ENCODE measurements at regions not wholly inside any gene's neighbourhood (a gene's known extent, or its start where the extent isn't known, plus 50 kb on each side); places are given as distances from the start of the nearest gene placed in this dataset.

DNA sequence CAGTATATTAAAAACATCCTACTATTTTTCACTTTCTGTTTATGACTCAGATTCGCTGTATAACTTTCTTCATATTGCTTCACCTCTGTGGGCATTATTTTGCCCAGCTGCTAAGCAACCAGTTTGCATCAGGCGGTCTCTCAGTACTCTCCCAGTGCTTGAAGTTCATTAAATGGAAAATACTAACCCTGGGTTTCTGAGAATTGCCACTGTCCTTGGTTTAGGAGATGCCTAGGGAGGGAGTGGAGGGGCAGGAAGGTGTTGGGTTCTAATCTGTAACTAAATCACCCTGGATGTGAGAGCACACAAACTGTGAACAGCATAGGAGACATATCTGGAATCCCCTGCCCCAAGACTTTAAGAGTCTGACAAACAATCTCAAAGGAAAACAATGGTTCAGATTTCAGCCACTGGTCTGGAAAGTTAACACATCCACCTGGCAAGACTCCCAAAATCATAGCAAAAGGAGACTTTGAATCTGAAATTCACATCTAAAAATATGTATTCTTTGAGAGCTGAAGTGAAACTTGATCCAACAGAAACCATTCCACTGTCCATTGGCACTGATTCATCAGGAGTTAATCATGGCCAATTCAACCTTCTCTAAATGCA lies 540.0 kb downstream of the SOX6 start:
- ATAC-seq (ENCODE audit: low read depth): no peak
- POLR2A ChIA-PET: no interaction called here
- Mint-ChIP-seq H3K4me3 (no peak overlapping the region), H3K4me1 (no peaks in the 10 kb centered on the region), H3K36me3 (no peaks in the 10 kb centered on the region), H3K9me3 (no peaks in the 10 kb centered on the region), H3K27ac (no peak overlapping the region), H3K27me3 (no peaks in the 10 kb centered on the region)
- no peak for DNase-seq

GRCh38 chr11:15817001-15817400 lies 539.3 kb downstream of the SOX6 start:
- Mint-ChIP-seq H3K4me3 (no peak overlapping the region), H3K27me3 (peaks cover 4% of the 10 kb centered on the region), H3K27ac (no peak overlapping the region), H3K9me3 (no peaks in the 10 kb centered on the region), H3K36me3 (no peaks in the 10 kb centered on the region), H3K4me1 (no peaks in the 10 kb centered on the region)
- no peak for DNase-seq
- no peak for ATAC-seq (ENCODE audit: low read depth)
- POLR2A ChIA-PET: no interaction called here

- ATAC-seq (ENCODE audit: low read depth): no peak
- no peaks in the 10 kb centered on the region for H3K4me1 Mint-ChIP-seq
- DNase-seq: no peak
Observed at GRCh38 chr11:15818132-15818842, 538.1 kb downstream of the SOX6 start.

GRCh38 chr11:15819679-15820286 lies 536.6 kb downstream of the SOX6 start:
- POLR2A ChIA-PET: no interaction called here
- no peaks in the 10 kb centered on the region for H3K36me3 Mint-ChIP-seq
- H3K27ac Mint-ChIP-seq: no peak overlapping the region
- no peaks in the 10 kb centered on the region for H3K4me1 Mint-ChIP-seq
- peak; percentile 60 for DNase-seq
- H3K4me3 Mint-ChIP-seq: no peak overlapping the region
- ATAC-seq (ENCODE audit: low read depth): peak; percentile 58
- H3K9me3 Mint-ChIP-seq: no peaks in the 10 kb centered on the region
- H3K27me3 Mint-ChIP-seq: peaks cover 7% of the 10 kb centered on the region

More at GRCh38 chr11:15818132-15818842, 538.1 kb downstream of the SOX6 start:
- POLR2A ChIA-PET: no interaction called here
- Mint-ChIP-seq H3K27me3 (peaks cover 5% of the 10 kb centered on the region), H3K4me3 (no peak overlapping the region), H3K9me3 (no peaks in the 10 kb centered on the region), H3K27ac (no peak overlapping the region), H3K36me3 (no peaks in the 10 kb centered on the region)

GRCh38 chr11:15821451-15821850 lies 534.9 kb downstream of the SOX6 start:
- POLR2A ChIA-PET: no interaction called here

GRCh38 chr11:15824060-15824459 lies 532.3 kb downstream of the SOX6 start:
- Mint-ChIP-seq H3K27ac (no peak overlapping the region), H3K27me3 (peaks cover 7% of the 10 kb centered on the region), H3K9me3 (no peaks in the 10 kb centered on the region), H3K4me1 (no peaks in the 10 kb centered on the region), H3K4me3 (no peak overlapping the region), H3K36me3 (no peaks in the 10 kb centered on the region)
- DNase-seq (no peak), ATAC-seq (ENCODE audit: low read depth) (no peak)
- POLR2A ChIA-PET: no interaction called here

More at GRCh38 chr11:15821451-15821850, 534.9 kb downstream of the SOX6 start:
- ATAC-seq (ENCODE audit: low read depth) (no peak), DNase-seq (no peak)
- Mint-ChIP-seq H3K27ac (no peak overlapping the region), H3K27me3 (peaks cover 7% of the 10 kb centered on the region), H3K4me3 (no peak overlapping the region), H3K9me3 (no peaks in the 10 kb centered on the region), H3K4me1 (no peaks in the 10 kb centered on the region), H3K36me3 (no peaks in the 10 kb centered on the region)

GRCh38 chr11:15825976-15826650 lies 530.2 kb downstream of the SOX6 start:
- Mint-ChIP-seq H3K9me3 (no peaks in the 10 kb centered on the region), H3K27me3 (peaks cover 7% of the 10 kb centered on the region), H3K4me1 (no peaks in the 10 kb centered on the region), H3K36me3 (no peaks in the 10 kb centered on the region), H3K4me3 (no peak overlapping the region), H3K27ac (no peak overlapping the region)
- POLR2A ChIA-PET: no interaction called here
- ATAC-seq (ENCODE audit: low read depth): no peak
- DNase-seq: no peak

DNA sequence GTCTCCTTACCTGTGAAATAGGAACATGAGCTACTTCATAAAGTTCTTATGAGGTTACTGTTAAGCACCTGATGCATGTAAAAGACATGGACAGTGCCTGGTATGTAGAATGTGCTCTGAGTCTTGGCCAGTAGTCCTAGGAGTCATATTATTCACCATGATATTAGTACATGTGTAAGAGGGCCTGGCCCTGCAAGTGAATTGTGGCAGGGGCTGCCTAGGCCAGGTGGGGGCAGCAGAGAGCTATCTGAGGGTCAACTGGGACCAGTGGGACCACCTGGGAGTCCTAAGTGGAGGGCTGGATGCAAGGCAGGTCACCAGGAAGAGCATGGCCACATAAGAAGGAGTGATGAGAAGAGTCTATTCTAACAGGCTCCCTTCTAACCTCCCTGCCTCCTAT lies 529.5 kb downstream of the SOX6 start:
- no peaks in the 10 kb centered on the region for H3K9me3 Mint-ChIP-seq
- no peaks in the 10 kb centered on the region for H3K4me1 Mint-ChIP-seq
- no peaks in the 10 kb centered on the region for H3K36me3 Mint-ChIP-seq
- DNase-seq (peak; percentile 31), ATAC-seq (ENCODE audit: low read depth) (no peak)
- no peak overlapping the region for H3K27ac Mint-ChIP-seq
- no peak overlapping the region for H3K4me3 Mint-ChIP-seq
- peaks cover 4% of the 10 kb centered on the region for H3K27me3 Mint-ChIP-seq
- POLR2A ChIA-PET: no interaction called here

DNA sequence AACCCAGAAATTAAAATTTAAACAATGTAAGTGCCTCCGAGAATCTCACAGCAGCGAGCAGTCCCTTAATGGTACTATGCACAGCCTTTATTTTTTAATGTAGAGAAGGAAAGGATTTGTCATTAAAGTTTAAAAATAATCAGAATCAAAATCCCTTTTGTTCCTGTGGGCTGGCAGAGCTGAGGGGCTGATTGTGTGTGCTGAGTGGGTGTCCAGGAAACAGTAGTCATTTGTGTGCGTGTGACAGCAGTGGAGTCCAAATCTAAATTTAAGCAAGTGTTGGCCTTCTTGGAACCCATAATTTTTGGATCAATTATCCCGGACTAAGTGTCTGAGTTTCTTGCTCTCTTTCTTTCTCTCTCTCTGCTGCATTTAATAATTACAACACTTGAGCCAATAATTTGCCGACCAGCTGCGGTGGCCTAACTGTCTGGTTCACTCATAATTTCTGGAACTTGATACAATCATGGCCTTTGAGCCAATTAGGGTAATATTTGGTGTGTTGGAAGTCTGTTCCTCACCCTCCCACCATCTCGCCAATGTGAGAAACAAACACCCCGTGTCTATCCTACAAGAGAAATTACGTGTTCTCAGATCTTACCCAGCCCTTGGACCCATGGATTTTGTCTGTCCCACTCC lies 528.0 kb downstream of the SOX6 start:
- POLR2A ChIA-PET: no interaction called here
- H3K27me3 Mint-ChIP-seq: peaks cover 2% of the 10 kb centered on the region
- no peak for ATAC-seq (ENCODE audit: low read depth)

GRCh38 chr11:15829312-15829711 lies 527.0 kb downstream of the SOX6 start:
- no peak overlapping the region for H3K4me3 Mint-ChIP-seq
- POLR2A ChIA-PET: no interaction called here

More for the DNA sequence above, 528.0 kb downstream of the SOX6 start:
- Mint-ChIP-seq H3K4me3 (no peak overlapping the region), H3K27ac (no peak overlapping the region), H3K9me3 (no peaks in the 10 kb centered on the region), H3K4me1 (no peaks in the 10 kb centered on the region), H3K36me3 (no peaks in the 10 kb centered on the region)
- no peak for DNase-seq

DNA sequence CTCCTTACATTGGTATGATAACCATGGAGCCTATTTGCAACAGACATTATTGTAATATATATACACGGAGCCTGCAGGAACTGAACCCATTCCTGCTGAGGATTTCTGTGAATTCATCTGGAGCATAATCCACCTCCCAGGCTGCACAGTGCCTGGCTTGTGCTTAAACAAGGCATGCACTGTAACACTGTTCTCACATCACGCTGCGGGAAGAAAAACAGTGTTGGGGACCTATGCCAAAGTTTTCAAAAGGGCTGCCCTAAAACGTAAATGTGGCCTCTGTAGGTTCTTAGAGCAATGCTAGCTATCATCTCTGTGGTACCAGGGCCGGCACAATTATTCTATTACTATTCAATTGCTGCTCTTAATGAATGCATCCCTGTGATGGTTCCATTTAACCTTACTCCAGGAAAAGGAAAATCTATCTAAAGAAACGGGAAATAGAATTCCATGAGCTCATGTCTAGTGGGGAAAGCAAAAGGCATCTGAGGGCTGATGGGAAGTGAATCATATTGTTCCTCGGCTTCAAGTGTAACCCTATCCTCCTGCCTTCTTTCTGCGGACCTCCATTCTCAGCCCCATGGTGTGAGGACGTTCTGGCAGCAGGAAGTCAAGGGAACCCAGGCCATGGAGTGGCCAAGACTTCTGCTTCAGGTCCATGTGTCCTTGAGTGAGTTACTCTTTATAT lies 525.5 kb downstream of the SOX6 start:
- Mint-ChIP-seq H3K4me3 (no peak overlapping the region), H3K27me3 (no peaks in the 10 kb centered on the region), H3K9me3 (no peaks in the 10 kb centered on the region), H3K4me1 (no peaks in the 10 kb centered on the region), H3K27ac (no peak overlapping the region), H3K36me3 (no peaks in the 10 kb centered on the region)
- ATAC-seq (ENCODE audit: low read depth) (no peak), DNase-seq (no peak)
- POLR2A ChIA-PET: no interaction called here

More at GRCh38 chr11:15829312-15829711, 527.0 kb downstream of the SOX6 start:
- DNase-seq (no peak), ATAC-seq (ENCODE audit: low read depth) (no peak)
- Mint-ChIP-seq H3K36me3 (no peaks in the 10 kb centered on the region), H3K27ac (no peak overlapping the region), H3K27me3 (no peaks in the 10 kb centered on the region), H3K9me3 (no peaks in the 10 kb centered on the region), H3K4me1 (no peaks in the 10 kb centered on the region)

GRCh38 chr11:15835788-15836411 lies 520.4 kb downstream of the SOX6 start:
- peaks cover 1% of the 10 kb centered on the region for H3K27me3 Mint-ChIP-seq
- H3K4me3 Mint-ChIP-seq: no peak overlapping the region
- H3K36me3 Mint-ChIP-seq: no peaks in the 10 kb centered on the region
- no peaks in the 10 kb centered on the region for H3K4me1 Mint-ChIP-seq
- DNase-seq (no peak), ATAC-seq (ENCODE audit: low read depth) (no peak)
- no peak overlapping the region for H3K27ac Mint-ChIP-seq
- POLR2A ChIA-PET: no interaction called here
- no peaks in the 10 kb centered on the region for H3K9me3 Mint-ChIP-seq

GRCh38 chr11:15836795-15837194 lies 519.6 kb downstream of the SOX6 start:
- Mint-ChIP-seq H3K9me3 (no peaks in the 10 kb centered on the region), H3K27ac (no peak overlapping the region), H3K27me3 (peaks cover 1% of the 10 kb centered on the region), H3K4me3 (no peak overlapping the region), H3K36me3 (no peaks in the 10 kb centered on the region), H3K4me1 (no peaks in the 10 kb centered on the region)
- DNase-seq (no peak), ATAC-seq (ENCODE audit: low read depth) (no peak)
- POLR2A ChIA-PET: no interaction called here

Data from activated naive CD8-positive, alpha-beta T cell treated with anti-CD3 and anti-CD28 coated beads, Interleukin-2, amount 10 ng/mL, durations not matched to agents 7 days and 5 days (primary cell).